ENCODE measurements at regions not wholly inside any gene's neighbourhood (a gene's known extent, or its start where the extent isn't known, plus 50 kb on each side); places are given as distances from the start of the nearest gene placed in this dataset.

DNA sequence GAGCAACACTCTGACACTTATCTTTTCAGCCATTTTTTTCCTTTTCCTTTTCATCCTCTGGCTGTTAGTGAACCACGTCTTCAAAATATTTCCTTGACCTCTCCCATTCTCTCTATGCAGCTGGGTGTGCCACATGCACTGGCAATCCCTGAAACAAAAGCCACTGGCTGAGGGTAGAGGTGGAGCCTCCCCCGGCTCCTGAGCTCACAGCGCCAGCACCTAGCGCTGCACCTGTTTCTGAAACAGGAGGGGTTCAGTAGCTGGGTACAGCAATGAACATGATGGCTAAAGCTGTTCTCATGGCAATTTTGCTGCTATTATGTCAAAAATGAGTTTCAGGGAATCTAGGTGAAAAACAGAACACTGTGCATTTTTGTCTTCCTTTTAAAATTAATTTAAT lies 314.7 kb upstream of the ATP10A start:
- no peak overlapping the region for H3K4me3 ChIP-seq (ENCODE audit: low read depth, low read length)
- H3K79me1 ChIP-seq (ENCODE audit: low read length): no peaks in the 10 kb centered on the region
- no peak overlapping the region for H2AFZ ChIP-seq (ENCODE audit: insufficient read depth, low read length, poor library complexity)
- H3K14ac ChIP-seq (ENCODE audit: low read length): no peak overlapping the region
- no peak overlapping the region for H2BK12ac ChIP-seq (ENCODE audit: low read length)
- H3K36me3 ChIP-seq (ENCODE audit: control insufficient read depth in 1 of 2, insufficient read depth in 2 of 2, low read length in 2 of 2): no peaks in the 10 kb centered on the region
- H3K79me2 ChIP-seq (ENCODE audit: control insufficient read depth, insufficient read depth, low read length, poor library complexity): no peaks in the 10 kb centered on the region
- DNase-seq: no peak
- no peak overlapping the region for H2AK5ac ChIP-seq (ENCODE audit: low read length)
- no peaks in the 10 kb centered on the region for H3K4me1 ChIP-seq (ENCODE audit: control insufficient read depth in 1 of 2, insufficient read depth in 2 of 2, low read length in 2 of 2)
- H3K4me2 ChIP-seq (ENCODE audit: low read length): no peak overlapping the region
- H3K9ac ChIP-seq (ENCODE audit: low read length): no peak overlapping the region
- no peak overlapping the region for H2BK5ac ChIP-seq (ENCODE audit: low read depth, low read length, poor library complexity)
- H4K8ac ChIP-seq (ENCODE audit: low read depth, low read length): no peak overlapping the region
- H4K12ac ChIP-seq (ENCODE audit: low read depth, low read length): no peak overlapping the region
- H3K9me3 ChIP-seq (ENCODE audit: insufficient read depth, low read depth, low read length): no peaks in the 10 kb centered on the region
- no peak overlapping the region for H4K91ac ChIP-seq (ENCODE audit: low read depth, low read length)
- no peak overlapping the region for H3K18ac ChIP-seq (ENCODE audit: low read length)
- no peak overlapping the region for H3K23ac ChIP-seq (ENCODE audit: low read length)
- no CpG with 5 or more reads among the region's 4 CpGs for WGBS (ENCODE audit: extremely low coverage, insufficient coverage, insufficient read length)
- H2BK120ac ChIP-seq (ENCODE audit: insufficient read depth, low read length, poor library complexity): no peak overlapping the region
- H3K27me3 ChIP-seq (ENCODE audit: insufficient read depth, low read length): no peaks in the 10 kb centered on the region
- no peak overlapping the region for H3K27ac ChIP-seq (ENCODE audit: low read depth, low read length)
- H3K4ac ChIP-seq (ENCODE audit: low read depth, low read length): no peak overlapping the region

DNA sequence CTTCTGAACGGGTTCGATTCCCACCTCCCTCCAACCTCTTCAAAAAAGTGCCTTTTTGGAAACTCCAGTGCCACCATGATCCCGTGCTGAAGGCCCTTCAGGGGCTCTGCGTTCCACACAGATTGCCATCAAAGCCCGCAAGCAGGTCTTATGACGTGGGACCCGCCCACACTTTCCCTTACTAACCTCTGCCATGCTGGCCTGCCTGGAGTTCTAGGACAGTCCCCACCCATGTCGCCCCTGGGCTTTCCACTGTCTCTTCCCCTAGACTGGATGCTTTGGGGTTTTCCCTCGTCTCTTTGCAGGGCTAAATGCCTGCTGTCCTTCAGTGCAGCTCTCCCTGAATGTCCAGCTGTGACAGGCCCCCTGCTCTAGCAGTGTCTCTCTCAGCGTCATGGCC lies 313.7 kb upstream of the ATP10A start:
- no peak overlapping the region for H3K4me3 ChIP-seq (ENCODE audit: low read depth, low read length)
- H3K27ac ChIP-seq (ENCODE audit: low read depth, low read length): no peak overlapping the region
- H2AFZ ChIP-seq (ENCODE audit: insufficient read depth, low read length, poor library complexity): no peak overlapping the region
- no peaks in the 10 kb centered on the region for H3K4me1 ChIP-seq (ENCODE audit: control insufficient read depth in 1 of 2, insufficient read depth in 2 of 2, low read length in 2 of 2)
- no peaks in the 10 kb centered on the region for H3K79me2 ChIP-seq (ENCODE audit: control insufficient read depth, insufficient read depth, low read length, poor library complexity)
- H3K14ac ChIP-seq (ENCODE audit: low read length): no peak overlapping the region
- no peak overlapping the region for H2BK5ac ChIP-seq (ENCODE audit: low read depth, low read length, poor library complexity)
- no peak overlapping the region for H4K91ac ChIP-seq (ENCODE audit: low read depth, low read length)
- no peak overlapping the region for H4K12ac ChIP-seq (ENCODE audit: low read depth, low read length)
- H3K23ac ChIP-seq (ENCODE audit: low read length): no peak overlapping the region
- no peaks in the 10 kb centered on the region for H3K79me1 ChIP-seq (ENCODE audit: low read length)
- no peak overlapping the region for H4K8ac ChIP-seq (ENCODE audit: low read depth, low read length)
- no peak overlapping the region for H3K4me2 ChIP-seq (ENCODE audit: low read length)
- no CpG with 5 or more reads among the region's 10 CpGs for WGBS (ENCODE audit: extremely low coverage, insufficient coverage, insufficient read length)
- H2BK120ac ChIP-seq (ENCODE audit: insufficient read depth, low read length, poor library complexity): no peak overlapping the region
- H2BK12ac ChIP-seq (ENCODE audit: low read length): no peak overlapping the region
- H3K9me3 ChIP-seq (ENCODE audit: insufficient read depth, low read depth, low read length): no peaks in the 10 kb centered on the region
- no peak overlapping the region for H2AK5ac ChIP-seq (ENCODE audit: low read length)
- peak; percentile 60 to 61 for DNase-seq
- H3K9ac ChIP-seq (ENCODE audit: low read length): no peak overlapping the region
- H3K4ac ChIP-seq (ENCODE audit: low read depth, low read length): no peak overlapping the region
- no peaks in the 10 kb centered on the region for H3K36me3 ChIP-seq (ENCODE audit: control insufficient read depth in 1 of 2, insufficient read depth in 2 of 2, low read length in 2 of 2)
- H3K27me3 ChIP-seq (ENCODE audit: insufficient read depth, low read length): no peaks in the 10 kb centered on the region
- H3K18ac ChIP-seq (ENCODE audit: low read length): no peak overlapping the region

DNA sequence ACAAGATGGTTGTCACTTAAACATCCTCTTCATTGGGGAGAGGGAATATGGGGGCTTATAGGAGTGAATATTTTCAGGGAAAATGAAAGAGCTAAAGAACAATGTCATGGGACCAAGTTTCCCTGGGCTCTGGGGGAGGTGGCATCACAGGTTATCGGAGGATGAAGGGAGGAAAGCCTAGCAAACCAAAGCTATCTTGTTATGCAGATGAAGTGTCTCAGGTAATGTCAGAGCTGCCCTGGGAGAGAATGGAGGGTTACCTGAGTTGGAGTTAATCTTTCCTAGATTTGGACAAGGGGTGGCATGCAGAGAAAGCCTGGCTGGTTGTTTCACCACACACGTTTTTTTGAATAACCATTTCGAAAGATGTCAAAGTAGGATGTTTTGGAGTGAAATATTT lies 308.1 kb upstream of the ATP10A start:
- no peak overlapping the region for H4K12ac ChIP-seq (ENCODE audit: low read depth, low read length)
- H3K4me1 ChIP-seq (ENCODE audit: control insufficient read depth in 1 of 2, insufficient read depth in 2 of 2, low read length in 2 of 2): no peaks in the 10 kb centered on the region
- no peak overlapping the region for H2BK12ac ChIP-seq (ENCODE audit: low read length)
- no peak overlapping the region for H4K91ac ChIP-seq (ENCODE audit: low read depth, low read length)
- no peak overlapping the region for H3K27ac ChIP-seq (ENCODE audit: low read depth, low read length)
- H3K4me3 ChIP-seq (ENCODE audit: low read depth, low read length): no peak overlapping the region
- no peak overlapping the region for H3K4me2 ChIP-seq (ENCODE audit: low read length)
- WGBS (ENCODE audit: extremely low coverage, insufficient coverage, insufficient read length): no CpG with 5 or more reads among the region's 3 CpGs
- H3K14ac ChIP-seq (ENCODE audit: low read length): no peak overlapping the region
- H3K4ac ChIP-seq (ENCODE audit: low read depth, low read length): no peak overlapping the region
- H3K9me3 ChIP-seq (ENCODE audit: insufficient read depth, low read depth, low read length): no peaks in the 10 kb centered on the region
- no peak overlapping the region for H3K9ac ChIP-seq (ENCODE audit: low read length)
- H3K18ac ChIP-seq (ENCODE audit: low read length): no peak overlapping the region
- H3K79me1 ChIP-seq (ENCODE audit: low read length): no peaks in the 10 kb centered on the region
- H2BK5ac ChIP-seq (ENCODE audit: low read depth, low read length, poor library complexity): no peak overlapping the region
- no peak overlapping the region for H4K8ac ChIP-seq (ENCODE audit: low read depth, low read length)
- H2BK120ac ChIP-seq (ENCODE audit: insufficient read depth, low read length, poor library complexity): no peak overlapping the region
- no peaks in the 10 kb centered on the region for H3K79me2 ChIP-seq (ENCODE audit: control insufficient read depth, insufficient read depth, low read length, poor library complexity)
- H2AFZ ChIP-seq (ENCODE audit: insufficient read depth, low read length, poor library complexity): no peak overlapping the region
- H3K36me3 ChIP-seq (ENCODE audit: control insufficient read depth in 1 of 2, insufficient read depth in 2 of 2, low read length in 2 of 2): no peaks in the 10 kb centered on the region
- no peaks in the 10 kb centered on the region for H3K27me3 ChIP-seq (ENCODE audit: insufficient read depth, low read length)
- H3K23ac ChIP-seq (ENCODE audit: low read length): no peak overlapping the region
- no peak overlapping the region for H2AK5ac ChIP-seq (ENCODE audit: low read length)
- DNase-seq: no peak

DNA sequence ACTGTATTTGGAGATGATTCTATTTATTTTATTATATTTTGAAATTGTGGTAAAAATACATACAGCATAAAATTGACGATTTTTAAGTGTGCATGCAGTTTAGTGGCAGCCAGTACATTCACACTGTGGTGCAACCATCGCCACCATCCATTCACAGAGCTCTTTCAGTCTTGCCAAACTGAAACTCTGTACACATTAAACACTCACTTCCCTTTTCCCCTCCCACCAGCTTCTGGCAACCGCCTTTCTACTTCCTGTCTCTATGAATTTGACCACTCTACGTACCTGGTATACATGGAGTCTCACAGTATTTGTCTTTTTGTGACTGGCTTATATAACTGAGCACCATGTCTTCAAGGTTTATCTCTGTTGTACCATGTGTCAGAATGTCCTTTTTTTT lies 303.3 kb upstream of the ATP10A start:
- Histone ChIP-seq H2AFZ (ENCODE audit: insufficient read depth, low read length, poor library complexity) (no peak overlapping the region), H3K4me3 (ENCODE audit: low read depth, low read length) (no peak overlapping the region), H3K18ac (ENCODE audit: low read length) (no peak overlapping the region), H3K79me1 (ENCODE audit: low read length) (no peaks in the 10 kb centered on the region), H3K4me2 (ENCODE audit: low read length) (no peak overlapping the region), H2BK120ac (ENCODE audit: insufficient read depth, low read length, poor library complexity) (no peak overlapping the region), H3K14ac (ENCODE audit: low read length) (no peak overlapping the region), H4K91ac (ENCODE audit: low read depth, low read length) (no peak overlapping the region), H3K23ac (ENCODE audit: low read length) (no peak overlapping the region), H4K8ac (ENCODE audit: low read depth, low read length) (no peak overlapping the region), H2BK5ac (ENCODE audit: low read depth, low read length, poor library complexity) (no peak overlapping the region), H3K9ac (ENCODE audit: low read length) (no peak overlapping the region), H3K4ac (ENCODE audit: low read depth, low read length) (no peak overlapping the region), H3K27ac (ENCODE audit: low read depth, low read length) (no peak overlapping the region), H2BK12ac (ENCODE audit: low read length) (no peak overlapping the region), H3K4me1 (ENCODE audit: control insufficient read depth in 1 of 2, insufficient read depth in 2 of 2, low read length in 2 of 2) (no peaks in the 10 kb centered on the region), H3K27me3 (ENCODE audit: insufficient read depth, low read length) (no peaks in the 10 kb centered on the region), H2AK5ac (ENCODE audit: low read length) (no peak overlapping the region), H4K12ac (ENCODE audit: low read depth, low read length) (no peak overlapping the region), H3K36me3 (ENCODE audit: control insufficient read depth in 1 of 2, insufficient read depth in 2 of 2, low read length in 2 of 2) (no peaks in the 10 kb centered on the region), H3K9me3 (ENCODE audit: insufficient read depth, low read depth, low read length) (no peaks in the 10 kb centered on the region), H3K79me2 (ENCODE audit: control insufficient read depth, insufficient read depth, low read length, poor library complexity) (no peaks in the 10 kb centered on the region)
- DNase-seq: no peak
- no CpG with 5 or more reads among the region's 4 CpGs for WGBS (ENCODE audit: extremely low coverage, insufficient coverage, insufficient read length)

All from trophoblast cell (in vitro differentiated cells and primary cell).